Endothelial cell of umbilical vein (primary cell): ENCODE measurements at regions not wholly inside any gene's neighbourhood (a gene's known extent, or its start where the extent isn't known, plus 50 kb on each side); places are given as distances from the start of the nearest gene placed in this dataset.

ENCODE experiments used
- BruUV-seq: library from RNA; stranded (reverse); fragments of 400-500 nt; replicated peaks from 2 replicates; lab custom pipeline; 2021; lab: Mats Ljungman, UMichigan
- CTCF ChIA-PET: fragments of 300-600, 350-600 bp; sonication (Branson Sonifier 250); formaldehyde crosslinking; loops from one replicate; lab custom pipeline; 2021; ENCODE audit warnings: antibody characterized with exemption, inconsistent platforms; lab: Charles Lee
- POLR2A ChIA-PET: fragments of 300-600, 350-600 bp; sonication (Branson Sonifier 250); formaldehyde crosslinking; loops from one replicate; lab custom pipeline; 2021; ENCODE audit warnings: antibody characterized with exemption, inconsistent platforms; lab: Charles Lee
- DNase-seq: peaks from one replicate; pipeline ENCODE4 v3.0.0-alpha.2; 2011; ENCODE audit warnings: low read depth, low spot score
- FAIRE-seq: peaks from 2 replicates; lab custom pipeline; 2011; peaks lifted over from hg19 to GRCh38; lab: Jason Lieb, UNC
- H2AFZ ChIP-seq: 2 replicates; pipeline ENCODE4 v1.6.0; 2012; ENCODE audit warnings: low read depth, low read length, control low read depth, inconsistent platforms
- H3K27ac ChIP-seq: 2 replicates; pipeline ENCODE4 v1.5.1; 2011; ENCODE audit warnings: low read depth, mild to moderate bottlenecking, control low read depth, low read length, moderate library complexity; ENCODE audit not compliant: insufficient read depth
- H3K27me3 ChIP-seq, 2 experiments: 2 replicates each; pipeline versions ENCODE4 v1.6.0 to v1.6.1; 2011; ENCODE audit warnings: low read length in 2 of 2, mixed read lengths in 1 of 2; ENCODE audit not compliant: control insufficient read depth in 2 of 2, insufficient read depth in 2 of 2
- H3K36me3 ChIP-seq, 2 experiments: 2 replicates in 1 of 2; 3 replicates in 1 of 2; pipeline ENCODE4 v1.5.1; 2011; ENCODE audit warnings: low read length in 2 of 2, mild to moderate bottlenecking in 1 of 2, moderate library complexity in 1 of 2; ENCODE audit not compliant: control insufficient read depth in 2 of 2, insufficient read depth in 2 of 2; ENCODE audit errors: extremely low read depth in 1 of 2
- H3K4me1 ChIP-seq: 3 replicates; pipeline ENCODE4 v1.5.1; 2011; ENCODE audit warnings: mild to moderate bottlenecking, low read length; ENCODE audit not compliant: control insufficient read depth, insufficient read depth; ENCODE audit errors: extremely low read depth
- H3K4me2 ChIP-seq: 2 replicates; pipeline ENCODE4 v1.6.1; 2011; ENCODE audit warnings: low read length, control low read depth, mixed read lengths; ENCODE audit not compliant: insufficient read depth
- H3K4me3 ChIP-seq, 3 experiments: fragments of 200-600 bp in 1 of 3; sonication (generic), shearing (Covaris generic) in 1 of 3; replicated peaks in 1 of 3; 2 replicates each; pipeline ENCODE4 v1.5.1; 2011 to 2016; ENCODE audit warnings: control low read depth in 3 of 3, low read length in 3 of 3, mild to moderate bottlenecking in 2 of 3, inconsistent platforms in 1 of 3, low read depth in 1 of 3, moderate library complexity in 1 of 3; ENCODE audit not compliant: insufficient read depth in 1 of 3
- H3K79me2 ChIP-seq: 2 replicates; pipeline ENCODE4 v1.6.0; 2012; ENCODE audit warnings: low read length, inconsistent platforms; ENCODE audit not compliant: control insufficient read depth, insufficient read depth
- H3K9ac ChIP-seq: replicated peaks from 2 replicates; pipeline ENCODE3; 2011; ENCODE audit warnings: low read length, control low read depth; ENCODE audit not compliant: insufficient read depth; ENCODE audit errors: extremely low read depth
- H3K9me1 ChIP-seq: replicated peaks from 3 replicates; pipeline ENCODE4 v1.6.0; 2011; ENCODE audit warnings: mild to moderate bottlenecking, low read length; ENCODE audit not compliant: control insufficient read depth, insufficient read depth; ENCODE audit errors: extremely low read depth
- H3K9me3 ChIP-seq: replicated peaks from 2 replicates; pipeline ENCODE4 v1.5.1; 2012; ENCODE audit warnings: low read length, inconsistent platforms; ENCODE audit not compliant: control insufficient read depth, insufficient read depth
- H4K20me1 ChIP-seq: replicated peaks from 2 replicates; pipeline ENCODE3; 2011; ENCODE audit warnings: mild to moderate bottlenecking, low read length; ENCODE audit not compliant: control insufficient read depth, insufficient read depth; ENCODE audit errors: extremely low read depth
- EZH2 ChIP-seq: IDR thresholded peaks from 2 replicates; pipeline ENCODE4 v1.6.1; 2012; ENCODE audit warnings: borderline replicate concordance, low read depth, mild to moderate bottlenecking, moderate library complexity, low read length, inconsistent platforms; ENCODE audit not compliant: severe bottlenecking
- FOS ChIP-seq: IDR thresholded peaks from 2 replicates; pipeline ENCODE4 v1.6.1; 2011; ENCODE audit warnings: mild to moderate bottlenecking, low read length, moderate library complexity, borderline replicate concordance; ENCODE audit not compliant: insufficient read depth
- GATA2 ChIP-seq: IDR thresholded peaks from 2 replicates; pipeline ENCODE4 v1.7.0; 2011; ENCODE audit warnings: low read depth, mild to moderate bottlenecking, moderate library complexity, mixed read lengths, low read length; ENCODE audit not compliant: insufficient read length, insufficient read depth
- JUN ChIP-seq: IDR thresholded peaks from 2 replicates; pipeline ENCODE4 v1.6.1; 2011; ENCODE audit warnings: borderline replicate concordance, low read depth; ENCODE audit not compliant: insufficient read length, insufficient read depth
- MYC ChIP-seq: IDR thresholded peaks from one replicate; pipeline ENCODE4 v1.6.1; 2011; ENCODE audit warnings: mild to moderate bottlenecking, low read depth, low read length
- POLR2A ChIP-seq: IDR thresholded peaks from 2 replicates; pipeline ENCODE4 v1.6.1; 2012; ENCODE audit warnings: low read depth, mild to moderate bottlenecking, control low read depth, low read length
- POLR2AphosphoS5 ChIP-seq: IDR thresholded peaks from 2 replicates; pipeline ENCODE4 v1.6.1; 2012; ENCODE audit warnings: low read depth, mild to moderate bottlenecking, control low read depth, low read length, moderate library complexity; ENCODE audit not compliant: insufficient read depth
- dilution Hi-C: fragments of 300-500 bp; cut with MboI; formaldehyde crosslinking; loops from one replicate; pipeline ENCODE4 v1.15.0; 2019; ENCODE audit warnings: low sequenced_read_pairs; ENCODE audit not compliant: extremely low pct_ligation_motif_present
- intact Hi-C: fragments of 100-400 bp; cut with micrococcal nuclease; formaldehyde crosslinking; loops from one replicate; pipeline ENCODE4 v1.10.0; 2022
- TF ChIP-seq, protein P1 (sequence below): IDR thresholded peaks from 2 replicates; pipeline ENCODE4 v1.6.1; 2011; ENCODE audit not compliant: insufficient read depth, insufficient read length
- TF ChIP-seq, protein P2 (sequence below), 2 donors: IDR thresholded peaks; 1 replicate in 1 of 2; 2 replicates in 1 of 2; pipeline ENCODE4 v1.5.1; 2011; ENCODE audit warnings: low read length in 2 of 2, mild to moderate bottlenecking in 2 of 2, moderate library complexity in 2 of 2, control low read depth in 1 of 2, inconsistent platforms in 1 of 2, low read depth in 1 of 2; ENCODE audit not compliant: insufficient read depth in 1 of 2; ENCODE audit errors: extremely low read depth in 1 of 2

DNA sequence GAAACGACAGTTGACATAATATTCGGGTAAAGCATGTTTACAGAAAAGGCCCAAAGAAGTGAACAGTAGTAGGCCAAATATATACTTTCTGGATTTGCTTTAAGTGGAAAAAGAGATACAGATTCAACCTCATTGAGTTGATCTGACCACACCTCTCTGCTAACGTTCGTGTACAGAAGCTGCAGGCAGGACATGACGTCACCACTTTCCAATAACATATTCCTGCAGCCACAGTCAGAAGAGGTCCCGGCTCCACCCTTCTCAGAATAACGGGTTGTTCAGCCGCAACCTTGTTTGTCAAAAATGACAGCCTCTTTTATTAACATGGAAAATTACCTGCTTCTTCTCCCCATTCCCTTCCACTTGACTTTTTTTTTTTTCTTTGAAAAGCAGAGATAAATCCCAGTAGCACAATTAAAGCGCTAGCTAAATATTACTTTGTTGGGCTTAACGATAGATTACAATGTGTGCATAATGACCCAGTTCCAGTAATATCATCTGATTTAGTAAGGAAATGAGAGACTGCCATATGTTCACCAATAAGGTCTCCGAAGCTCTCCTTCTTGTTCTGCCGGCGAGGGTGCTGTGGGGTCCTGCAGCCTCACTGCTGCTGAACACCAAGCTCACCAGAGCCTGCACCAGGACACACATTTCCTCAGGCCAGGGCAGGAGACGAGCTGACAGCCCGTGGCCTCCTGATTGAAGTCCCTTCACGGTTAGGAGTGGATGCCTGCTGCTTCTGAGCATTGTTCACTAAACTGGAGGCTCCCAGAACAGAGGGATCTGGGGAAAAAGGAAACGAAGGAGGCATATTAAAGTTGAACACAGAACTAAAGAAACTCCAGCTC, 451.0 kb upstream of the SALL3 start:
- Histone ChIP-seq H3K36me3 (no peaks in the 10 kb centered on the region), H3K27ac (no peak overlapping the region), H3K4me1 (no peaks in the 10 kb centered on the region), H3K27me3 (no peaks in the 10 kb centered on the region), H3K4me2 (no peak overlapping the region), H3K9me3 (peaks cover 13% of the 10 kb centered on the region), H3K4me3 (no peak overlapping the region), H3K9me1 (no peaks in the 10 kb centered on the region), H3K9ac (no peak overlapping the region), H3K79me2 (no peaks in the 10 kb centered on the region), H4K20me1 (no peaks in the 10 kb centered on the region), H2AFZ (no peak overlapping the region)
- no peak for DNase-seq
- POLR2A ChIA-PET: no interaction called here
- CTCF ChIA-PET: no interaction called here
- BruUV-seq: no TSS peak
- intact Hi-C loops (no loop called here), dilution Hi-C loops (no loop called here)
- TF ChIP-seq, protein P1, sequence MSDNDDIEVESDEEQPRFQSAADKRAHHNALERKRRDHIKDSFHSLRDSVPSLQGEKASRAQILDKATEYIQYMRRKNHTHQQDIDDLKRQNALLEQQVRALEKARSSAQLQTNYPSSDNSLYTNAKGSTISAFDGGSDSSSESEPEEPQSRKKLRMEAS: no peak
- TF ChIP-seq FOS: no peak
- no peak for TF ChIP-seq JUN
- TF ChIP-seq GATA2: no peak
- TF ChIP-seq EZH2: no peak
- TF ChIP-seq POLR2AphosphoS5: no peak
- TF ChIP-seq, protein P2, sequence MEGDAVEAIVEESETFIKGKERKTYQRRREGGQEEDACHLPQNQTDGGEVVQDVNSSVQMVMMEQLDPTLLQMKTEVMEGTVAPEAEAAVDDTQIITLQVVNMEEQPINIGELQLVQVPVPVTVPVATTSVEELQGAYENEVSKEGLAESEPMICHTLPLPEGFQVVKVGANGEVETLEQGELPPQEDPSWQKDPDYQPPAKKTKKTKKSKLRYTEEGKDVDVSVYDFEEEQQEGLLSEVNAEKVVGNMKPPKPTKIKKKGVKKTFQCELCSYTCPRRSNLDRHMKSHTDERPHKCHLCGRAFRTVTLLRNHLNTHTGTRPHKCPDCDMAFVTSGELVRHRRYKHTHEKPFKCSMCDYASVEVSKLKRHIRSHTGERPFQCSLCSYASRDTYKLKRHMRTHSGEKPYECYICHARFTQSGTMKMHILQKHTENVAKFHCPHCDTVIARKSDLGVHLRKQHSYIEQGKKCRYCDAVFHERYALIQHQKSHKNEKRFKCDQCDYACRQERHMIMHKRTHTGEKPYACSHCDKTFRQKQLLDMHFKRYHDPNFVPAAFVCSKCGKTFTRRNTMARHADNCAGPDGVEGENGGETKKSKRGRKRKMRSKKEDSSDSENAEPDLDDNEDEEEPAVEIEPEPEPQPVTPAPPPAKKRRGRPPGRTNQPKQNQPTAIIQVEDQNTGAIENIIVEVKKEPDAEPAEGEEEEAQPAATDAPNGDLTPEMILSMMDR (IDR thresholded peaks at IDR 0.05; ENCODE audit: extremely low read depth in 1 of 2, insufficient read depth in 1 of 2, low read depth in 1 of 2, low read length in 2 of 2): no peak
- no peak for TF ChIP-seq POLR2A
- TF ChIP-seq MYC: no peak
- no peak for FAIRE-seq
